Tibial nerve (tissue), 4 donors: ENCODE measurements at regions not wholly inside any gene's neighbourhood (a gene's known extent, or its start where the extent isn't known, plus 50 kb on each side); places are given as distances from the start of the nearest gene placed in this dataset.

Experiments
- DNase-seq, 2 donors: peaks; one replicate each; pipeline ENCODE4 v3.0.0-alpha.2; 2019; ENCODE audit warnings: low spot score in 2 of 2
- H3K27ac ChIP-seq, 4 donors: fragments of 200-600 bp; sonication (generic) in 3 of 4; one replicate each; pipeline ENCODE4 v1.5.1; 2017 to 2019; ENCODE audit warnings: mild to moderate bottlenecking in 1 of 4
- H3K27me3 ChIP-seq, 2 donors: fragments of 200-600 bp; sonication (generic) in 1 of 2; one replicate each; pipeline versions ENCODE4 v1.5.1 to v1.6.0; 2017 to 2019
- H3K36me3 ChIP-seq, 3 donors: fragments of 200-600 bp; sonication (generic); one replicate each; pipeline ENCODE4 v1.5.1; 2018 to 2019
- H3K4me1 ChIP-seq, 4 donors: fragments of 200-600 bp; sonication (generic) in 3 of 4; one replicate each; pipeline ENCODE4 v1.5.1; 2017 to 2019
- H3K4me3 ChIP-seq, 4 donors: fragments of 200-600 bp; sonication (generic) in 3 of 4; one replicate each; pipeline ENCODE4 v1.5.1; 2017 to 2019; ENCODE audit warnings: mild to moderate bottlenecking in 1 of 4, moderate library complexity in 1 of 4
- H3K9me3 ChIP-seq, 4 donors: fragments of 200-600 bp; sonication (generic) in 3 of 4; one replicate each; pipeline ENCODE4 v1.5.1; 2017 to 2019
- CTCF ChIP-seq, 5 experiments: fragments of 200-600 bp in 3 of 5; fragments of 450-650 bp in 2 of 5; sonication (generic) in 3 of 5; IDR thresholded peaks; one replicate each; pipeline ENCODE4 v1.5.1; 2016 to 2019; ENCODE audit warnings: antibody characterized with exemption in 5 of 5, mild to moderate bottlenecking in 3 of 5, moderate library complexity in 2 of 5
- EP300 ChIP-seq, 2 donors: sonication (generic); formaldehyde crosslinking; IDR thresholded peaks; one replicate each; pipeline ENCODE4 v1.6.1; 2017; ENCODE audit warnings: antibody characterized with exemption in 2 of 2, mild to moderate bottlenecking in 1 of 2
- POLR2A ChIP-seq, 2 donors: fragments of 450-650 bp; IDR thresholded peaks; one replicate each; pipeline ENCODE4 v1.6.1; 2017; ENCODE audit warnings: antibody characterized with exemption in 2 of 2, mild to moderate bottlenecking in 2 of 2, moderate library complexity in 2 of 2
- WGBS, 2 donors: methylation state at CpG; one replicate each; pipeline ENCODE4 v1.1.5; 2018; 5-methylcytosine and 5-hydroxymethylcytosine counted together

GRCh38 chr2:82793711-82794435, 1665.2 kb downstream of the SUCLG1 start:
- H3K36me3 ChIP-seq, result no peaks in the 10 kb centered on the region

GRCh38 chr2:82792316-82792715, 1666.8 kb downstream of the SUCLG1 start:
- 67 to 68% methylated on average over 5 of the region's 5 CpGs for WGBS, 2 donors
- H3K4me1 ChIP-seq, result no peaks in the 10 kb centered on the region
- DNase-seq, result no peak
- H3K36me3 ChIP-seq, result no peaks in the 10 kb centered on the region
- H3K27me3 ChIP-seq, result no peaks in the 10 kb centered on the region
- TF ChIP-seq POLR2A (IDR thresholded peaks at IDR 0.05), result no peak
- no peak for TF ChIP-seq CTCF (IDR thresholded peaks at IDR 0.05)
- no peak for TF ChIP-seq EP300 (IDR thresholded peaks at IDR 0.05)
- H3K27ac ChIP-seq, result no peak overlapping the region
- H3K4me3 ChIP-seq, result no peak overlapping the region
- no peaks in the 10 kb centered on the region for H3K9me3 ChIP-seq

More at GRCh38 chr2:82793711-82794435, 1665.2 kb downstream of the SUCLG1 start:
- DNase-seq, result no peak
- H3K27ac ChIP-seq, result no peak overlapping the region
- no peaks in the 10 kb centered on the region for H3K27me3 ChIP-seq
- WGBS, 2 donors, result 69 to 79% methylated on average over 3 of the region's 3 CpGs
- H3K4me1 ChIP-seq, result no peaks in the 10 kb centered on the region
- no peak overlapping the region for H3K4me3 ChIP-seq
- H3K9me3 ChIP-seq, result no peaks in the 10 kb centered on the region
- TF ChIP-seq CTCF (IDR thresholded peaks at IDR 0.05), result no peak
- TF ChIP-seq POLR2A (IDR thresholded peaks at IDR 0.05), result no peak
- TF ChIP-seq EP300 (IDR thresholded peaks at IDR 0.05), result no peak

GRCh38 chr2:82790206-82791021, 1668.7 kb downstream of the SUCLG1 start:
- WGBS, 2 donors, result 67 to 72% methylated on average over 16 of the region's 16 CpGs
- Histone ChIP-seq H3K27ac (no peak overlapping the region), H3K9me3 (no peaks in the 10 kb centered on the region), H3K4me3 (no peak overlapping the region), H3K27me3 (no peaks in the 10 kb centered on the region), H3K4me1 (no peaks in the 10 kb centered on the region), H3K36me3 (no peaks in the 10 kb centered on the region)
- DNase-seq, result no peak
- TF ChIP-seq EP300 (IDR thresholded peaks at IDR 0.05) (no peak), POLR2A (IDR thresholded peaks at IDR 0.05) (no peak), CTCF (IDR thresholded peaks at IDR 0.05) (no peak)

- Histone ChIP-seq H3K4me1 (no peaks in the 10 kb centered on the region), H3K9me3 (no peaks in the 10 kb centered on the region), H3K36me3 (no peaks in the 10 kb centered on the region), H3K27me3 (no peaks in the 10 kb centered on the region), H3K4me3 (no peak overlapping the region), H3K27ac (no peak overlapping the region)
- no peak for TF ChIP-seq POLR2A (IDR thresholded peaks at IDR 0.05)
- TF ChIP-seq CTCF (IDR thresholded peaks at IDR 0.05), result no peak
- no peak for TF ChIP-seq EP300 (IDR thresholded peaks at IDR 0.05)
- DNase-seq, result no peak
- 61 to 65% methylated on average over 2 of the region's 2 CpGs for WGBS, 2 donors
These were observed 1669.3 kb downstream of the SUCLG1 start for GRCh38 chr2:82789851-82790205.
